ENCODE measurements at regions not wholly inside any gene's neighbourhood (a gene's known extent, or its start where the extent isn't known, plus 50 kb on each side); places are given as distances from the start of the nearest gene placed in this dataset.

DNA sequence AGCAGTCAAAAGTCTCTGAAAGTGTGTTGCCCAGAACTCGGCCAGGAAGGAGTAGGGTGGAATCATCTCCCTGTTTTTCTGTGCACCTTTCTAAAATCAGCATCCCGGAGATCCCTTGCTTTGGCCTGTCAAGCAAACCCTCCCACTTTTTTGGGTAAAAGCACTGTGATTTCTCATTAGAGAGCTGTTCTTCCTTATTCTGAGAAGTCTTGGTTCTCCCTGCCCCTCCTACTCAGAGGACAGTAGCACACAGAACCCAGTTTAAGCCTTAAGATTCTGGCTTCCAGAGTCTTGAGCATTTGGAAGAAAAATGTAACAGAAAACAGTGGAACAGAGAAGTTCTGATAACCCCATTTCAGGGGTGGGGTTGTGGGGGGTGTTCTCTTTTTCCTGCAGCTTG lies 52.6 kb upstream of the KATNAL1 start:
- no peak for TF ChIP-seq CTCF (IDR thresholded peaks at IDR 0.05; ENCODE audit: low read depth, low read length)
- no peak overlapping the region for H3K4me3 ChIP-seq (replicated peaks in 1 of 2; ENCODE audit: low read depth in 2 of 2, low read length in 2 of 2)
- DNase-seq (ENCODE audit: low read depth in 2 of 2), result no peak

DNA sequence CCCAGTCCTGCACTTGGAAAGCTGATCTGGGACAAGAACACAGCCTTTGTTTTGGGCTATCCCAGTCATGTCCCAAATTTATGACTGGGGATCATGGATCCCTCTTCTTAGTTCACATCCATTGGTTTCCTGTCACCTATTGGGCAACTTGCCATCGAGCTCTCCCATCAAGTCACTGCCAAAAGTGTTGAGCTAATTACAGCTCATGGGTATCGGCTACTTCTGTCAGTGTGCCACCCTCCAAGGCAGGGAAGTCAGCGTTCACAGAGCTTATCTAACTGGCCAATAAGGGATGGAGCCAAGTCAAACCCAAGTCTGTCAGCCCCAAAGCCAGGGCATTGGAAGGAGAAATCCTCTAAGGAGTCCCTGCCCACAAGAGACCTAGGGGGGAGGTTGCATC lies 53.2 kb upstream of the KATNAL1 start:
- no peak overlapping the region for H3K4me3 ChIP-seq (replicated peaks in 1 of 2; ENCODE audit: low read depth in 2 of 2, low read length in 2 of 2)
- TF ChIP-seq CTCF (IDR thresholded peaks at IDR 0.05; ENCODE audit: low read depth, low read length), result no peak

GRCh38 chr13:30362005-30362788 lies 54.8 kb upstream of the KATNAL1 start:
- no peak for TF ChIP-seq CTCF (IDR thresholded peaks at IDR 0.05; ENCODE audit: low read depth, low read length)
- no peak overlapping the region for H3K4me3 ChIP-seq (replicated peaks in 1 of 2; ENCODE audit: low read depth in 2 of 2, low read length in 2 of 2)
- no peak for DNase-seq (ENCODE audit: low read depth in 2 of 2)

More for the DNA sequence above, 53.2 kb upstream of the KATNAL1 start:
- DNase-seq (ENCODE audit: low read depth in 2 of 2), result no peak

DNA sequence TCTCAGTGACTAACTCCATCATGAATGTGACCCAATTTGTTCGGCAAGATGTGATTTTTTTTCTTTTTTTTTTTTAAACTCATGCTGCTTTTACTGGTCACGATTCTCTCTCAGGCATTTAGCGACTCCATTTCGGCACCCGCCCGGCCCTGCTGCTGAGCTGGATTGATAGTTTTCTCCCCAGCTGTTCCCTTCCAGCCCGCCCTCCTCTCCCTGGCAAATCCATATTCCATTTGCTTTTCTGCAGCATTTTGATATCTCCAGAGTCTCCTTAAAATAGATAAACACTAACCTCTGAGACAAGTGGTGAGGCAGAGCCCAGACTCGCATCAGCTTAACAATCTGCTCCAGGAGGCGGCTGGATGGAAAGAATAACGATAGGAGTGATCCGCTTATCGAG lies 55.5 kb upstream of the KATNAL1 start:
- DNase-seq (ENCODE audit: low read depth in 2 of 2), result no peak
- no peak for TF ChIP-seq CTCF (IDR thresholded peaks at IDR 0.05; ENCODE audit: low read depth, low read length)
- no peak overlapping the region for H3K4me3 ChIP-seq (replicated peaks in 1 of 2; ENCODE audit: low read depth in 2 of 2, low read length in 2 of 2)

DNA sequence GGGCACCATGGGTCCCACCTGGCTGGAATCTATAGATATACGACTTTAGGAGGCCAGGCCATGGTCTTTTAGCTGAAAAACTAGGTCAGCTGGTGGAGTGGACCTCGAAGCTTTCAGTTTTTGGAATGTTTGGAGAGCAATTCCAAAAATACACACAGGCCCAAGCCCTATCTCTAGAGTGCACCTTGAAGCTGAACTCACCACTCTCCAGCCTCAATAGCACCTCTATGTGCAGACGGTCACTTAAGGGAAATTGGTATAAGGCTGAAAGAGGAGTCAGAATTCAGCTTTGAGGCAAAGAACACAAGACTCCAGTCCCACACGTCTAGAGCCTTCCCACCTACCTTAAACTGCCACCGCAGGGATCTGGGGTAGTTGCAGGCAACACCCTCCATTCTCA lies 56.4 kb upstream of the KATNAL1 start:
- TF ChIP-seq CTCF (IDR thresholded peaks at IDR 0.05; ENCODE audit: low read depth, low read length), result no peak
- H3K4me3 ChIP-seq (replicated peaks in 1 of 2; ENCODE audit: low read depth in 2 of 2, low read length in 2 of 2), result no peak overlapping the region
- no peak for DNase-seq (ENCODE audit: low read depth in 2 of 2)

- no peak overlapping the region for H3K4me3 ChIP-seq (replicated peaks in 1 of 2; ENCODE audit: low read depth in 2 of 2, low read length in 2 of 2)
- DNase-seq (ENCODE audit: low read depth in 2 of 2), result peak in 1 of 2 donors; percentile 19
- TF ChIP-seq CTCF (IDR thresholded peaks at IDR 0.05; ENCODE audit: low read depth, low read length), result no peak
Measured at GRCh38 chr13:30364133-30364532, 56.8 kb upstream of the KATNAL1 start.

GRCh38 chr13:30364876-30365275 lies 57.4 kb upstream of the UBE2L5 start:
- TF ChIP-seq CTCF (IDR thresholded peaks at IDR 0.05; ENCODE audit: low read depth, low read length), result no peak
- H3K4me3 ChIP-seq (replicated peaks in 1 of 2; ENCODE audit: low read depth in 2 of 2, low read length in 2 of 2), result no peak overlapping the region
- DNase-seq (ENCODE audit: low read depth in 2 of 2), result peak; percentile 46 to 57
